Epithelial cell of proximal tubule (primary cell): ENCODE measurements at regions not wholly inside any gene's neighbourhood (a gene's known extent, or its start where the extent isn't known, plus 50 kb on each side); places are given as distances from the start of the nearest gene placed in this dataset.
"Not testable (repeated sequence)": the region's sequence is repeated elsewhere in the genome, so short reads cannot be mapped to it uniquely, and the experiment has no call there.

Experiments used
- DNase-seq: peaks from one replicate; pipeline ENCODE4 v3.0.0-alpha.2; 2011; ENCODE audit warnings: low read depth
- H3K4me3 ChIP-seq: 2 replicates; pipeline ENCODE4 v1.5.1; 2011; ENCODE audit warnings: low read depth, mild to moderate bottlenecking, low read length
- TF ChIP-seq, protein P1 (sequence below): conservative IDR thresholded peaks from 2 replicates; pipeline ENCODE4 v1.5.1; 2012; ENCODE audit warnings: low read depth, mild to moderate bottlenecking, low read length

DNA sequence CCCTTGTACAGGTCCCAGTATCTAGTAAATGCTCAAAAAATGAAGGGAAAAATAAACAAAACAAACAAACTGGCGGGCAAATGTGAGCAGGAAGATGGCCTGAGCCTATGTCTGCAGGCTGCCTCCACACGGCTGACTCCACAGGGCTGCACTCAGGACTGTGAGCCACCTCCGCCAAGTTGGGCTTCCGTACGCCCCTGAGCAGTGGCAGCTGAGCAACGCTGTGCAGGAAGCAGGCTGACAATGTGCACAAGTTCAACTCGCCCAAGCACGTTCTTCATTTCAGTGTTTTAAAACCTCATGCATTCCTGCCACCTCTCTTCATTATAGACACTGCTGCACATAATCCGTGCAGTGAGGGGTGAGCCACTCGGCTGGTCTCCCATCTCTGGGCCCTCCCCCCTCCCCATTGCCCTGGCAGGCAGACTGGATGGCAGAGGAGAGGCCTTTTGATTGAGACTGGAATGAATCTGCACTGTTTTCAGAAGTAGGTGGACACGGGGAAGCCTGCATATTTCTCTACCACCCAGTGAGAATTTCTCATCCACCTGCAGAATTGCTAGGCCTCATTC, 915.3 kb downstream of the UQCRFS1 start:
- TF ChIP-seq, protein P1, sequence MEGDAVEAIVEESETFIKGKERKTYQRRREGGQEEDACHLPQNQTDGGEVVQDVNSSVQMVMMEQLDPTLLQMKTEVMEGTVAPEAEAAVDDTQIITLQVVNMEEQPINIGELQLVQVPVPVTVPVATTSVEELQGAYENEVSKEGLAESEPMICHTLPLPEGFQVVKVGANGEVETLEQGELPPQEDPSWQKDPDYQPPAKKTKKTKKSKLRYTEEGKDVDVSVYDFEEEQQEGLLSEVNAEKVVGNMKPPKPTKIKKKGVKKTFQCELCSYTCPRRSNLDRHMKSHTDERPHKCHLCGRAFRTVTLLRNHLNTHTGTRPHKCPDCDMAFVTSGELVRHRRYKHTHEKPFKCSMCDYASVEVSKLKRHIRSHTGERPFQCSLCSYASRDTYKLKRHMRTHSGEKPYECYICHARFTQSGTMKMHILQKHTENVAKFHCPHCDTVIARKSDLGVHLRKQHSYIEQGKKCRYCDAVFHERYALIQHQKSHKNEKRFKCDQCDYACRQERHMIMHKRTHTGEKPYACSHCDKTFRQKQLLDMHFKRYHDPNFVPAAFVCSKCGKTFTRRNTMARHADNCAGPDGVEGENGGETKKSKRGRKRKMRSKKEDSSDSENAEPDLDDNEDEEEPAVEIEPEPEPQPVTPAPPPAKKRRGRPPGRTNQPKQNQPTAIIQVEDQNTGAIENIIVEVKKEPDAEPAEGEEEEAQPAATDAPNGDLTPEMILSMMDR, result no peak
- no peak overlapping the region for H3K4me3 ChIP-seq
- no peak for DNase-seq

GRCh38 chr19:28297036-28297435, 915.9 kb downstream of the UQCRFS1 start:
- H3K4me3 ChIP-seq, result no peak overlapping the region
- TF ChIP-seq, protein P1, result no peak
- no peak for DNase-seq

- DNase-seq, result peak; percentile 22
- TF ChIP-seq, protein P1, result no peak
- no peak overlapping the region for H3K4me3 ChIP-seq
These were observed 916.4 kb downstream of the UQCRFS1 start for GRCh38 chr19:28296506-28296905.

- H3K4me3 ChIP-seq, DNase-seq: not testable (repeated sequence)
These were observed 918.0 kb downstream of the UQCRFS1 start for GRCh38 chr19:28294975-28295374.

GRCh38 chr19:28294395-28294794, 918.6 kb downstream of the UQCRFS1 start:
- DNase-seq, result no peak
- TF ChIP-seq, protein P1, result no peak
- H3K4me3 ChIP-seq, result no peak overlapping the region

- DNase-seq, result no peak
- TF ChIP-seq, protein P1, result no peak
- H3K4me3 ChIP-seq, result no peak overlapping the region
These were observed 919.3 kb downstream of the UQCRFS1 start for GRCh38 chr19:28293685-28294084.

GRCh38 chr19:28292822-28293500, 920.0 kb downstream of the UQCRFS1 start:
- TF ChIP-seq, protein P1, result no peak
- H3K4me3 ChIP-seq, result no peak overlapping the region
- no peak for DNase-seq
